IMR-90 (cell line): ENCODE measurements at regions not wholly inside any gene's neighbourhood (a gene's known extent, or its start where the extent isn't known, plus 50 kb on each side); places are given as distances from the start of the nearest gene placed in this dataset.

Experiments used
- ATAC-seq: fragments of 200-7000 bp; cut with Tn5 transposase; 2 replicates; pipeline ENCODE4 v1.9.1; 2020; ENCODE audit warnings: low read depth, mild to moderate bottlenecking, moderate library complexity
- BruUV-seq: library from RNA; stranded (reverse); fragments of 400-500 nt; replicated peaks from 2 replicates; lab custom pipeline; 2021; lab: Mats Ljungman, UMichigan
- CTCF ChIA-PET: fragments of 300-600 bp; formaldehyde crosslinking; extraction: SDS; loops from one replicate; lab custom pipeline; 2021; ENCODE audit warnings: antibody characterized with exemption; lab: Yijun Ruan, JAX
- POLR2A ChIA-PET: fragments of 300-600 bp; sonication (Branson Sonifier 250); formaldehyde crosslinking; loops from one replicate; lab custom pipeline; 2022; ENCODE audit warnings: antibody characterized with exemption; ENCODE audit not compliant: unreplicated experiment; lab: Charles Lee
- DNase-seq: peaks from one replicate; pipeline ENCODE4 v3.0.0; 2013
- H2AFZ ChIP-seq: replicated peaks from 2 replicates; pipeline ENCODE3; 2013; ENCODE audit warnings: low read length, mild to moderate bottlenecking; ENCODE audit not compliant: poor library complexity
- H2AK5ac ChIP-seq: 2 replicates; pipeline ENCODE4 v1.6.1; 2013; ENCODE audit warnings: low read depth, low read length, inconsistent platforms
- H2AK9ac ChIP-seq: replicated peaks from 2 replicates; pipeline ENCODE3; 2013; ENCODE audit warnings: mild to moderate bottlenecking, low read depth, low read length, moderate library complexity; ENCODE audit not compliant: poor library complexity
- H2BK120ac ChIP-seq: 2 replicates; pipeline ENCODE4 v1.6.1; 2013; ENCODE audit warnings: low read depth, low read length, inconsistent platforms
- H2BK15ac ChIP-seq: 3 replicates; pipeline ENCODE4 v1.6.1; 2013; ENCODE audit warnings: low read depth, low read length, inconsistent platforms
- H2BK20ac ChIP-seq: 2 replicates; pipeline ENCODE4 v1.6.1; 2013; ENCODE audit warnings: low read depth, mild to moderate bottlenecking, inconsistent platforms, low read length, moderate library complexity
- H2BK5ac ChIP-seq: 2 replicates; pipeline ENCODE4 v1.6.1; 2013; ENCODE audit warnings: mild to moderate bottlenecking, low read depth, low read length, inconsistent platforms; ENCODE audit not compliant: poor library complexity, severe bottlenecking
- H3K14ac ChIP-seq: replicated peaks from 2 replicates; pipeline ENCODE4 v1.6.1; 2013; ENCODE audit warnings: low read depth, low read length, inconsistent platforms
- H3K18ac ChIP-seq: 2 replicates; pipeline ENCODE4 v1.6.1; 2013; ENCODE audit warnings: low read depth, low read length, control low read depth
- H3K23ac ChIP-seq: 2 replicates; pipeline ENCODE4 v1.6.1; 2013; ENCODE audit warnings: low read depth, low read length, inconsistent platforms
- H3K27ac ChIP-seq: 2 replicates; pipeline ENCODE4 v1.5.1; 2013; ENCODE audit warnings: mild to moderate bottlenecking, control low read depth, low read length; ENCODE audit not compliant: insufficient read depth
- H3K27me3 ChIP-seq: 2 replicates; pipeline ENCODE4 v1.6.1; 2013; ENCODE audit warnings: low read length; ENCODE audit not compliant: control insufficient read depth, insufficient read depth
- H3K36me3 ChIP-seq: 2 replicates; pipeline ENCODE4 v1.6.1; 2013; ENCODE audit warnings: low read length, mixed read lengths; ENCODE audit not compliant: control insufficient read depth, insufficient read depth
- H3K4ac ChIP-seq: 2 replicates; pipeline ENCODE4 v1.6.1; 2013; ENCODE audit warnings: low read depth, low read length, inconsistent platforms
- H3K4me1 ChIP-seq: 2 replicates; pipeline ENCODE4 v1.6.1; 2013; ENCODE audit warnings: low read length, mixed read lengths; ENCODE audit not compliant: control insufficient read depth, insufficient read depth
- H3K4me2 ChIP-seq: 2 replicates; pipeline ENCODE4 v1.6.1; 2013; ENCODE audit warnings: low read depth, mild to moderate bottlenecking, control low read depth, low read length, moderate library complexity
- H3K4me3 ChIP-seq: 2 replicates; pipeline ENCODE4 v1.5.1; 2013; ENCODE audit warnings: low read depth, mild to moderate bottlenecking, control low read depth, low read length, moderate library complexity; ENCODE audit not compliant: insufficient read depth
- H3K56ac ChIP-seq: 2 replicates; pipeline ENCODE4 v1.6.1; 2013; ENCODE audit warnings: low read length, inconsistent platforms; ENCODE audit not compliant: insufficient read depth; ENCODE audit errors: extremely low read depth
- H3K79me1 ChIP-seq, 2 experiments: 2 replicates each; pipeline ENCODE4 v1.6.1; 2013; ENCODE audit warnings: low read length in 2 of 2, inconsistent platforms in 1 of 2, low read depth in 1 of 2
- H3K9ac ChIP-seq: 2 replicates; pipeline ENCODE4 v1.6.1; 2013; ENCODE audit warnings: low read depth, low read length, control low read depth
- H3K9me1 ChIP-seq: 2 replicates; pipeline ENCODE4 v1.6.1; 2013; ENCODE audit warnings: low read length, inconsistent platforms; ENCODE audit not compliant: insufficient read depth
- H3K9me3 ChIP-seq: 2 replicates; pipeline ENCODE4 v1.6.1; 2013; ENCODE audit warnings: low read length; ENCODE audit not compliant: control insufficient read depth, insufficient read depth
- H4K20me1 ChIP-seq: 2 replicates; pipeline ENCODE4 v1.6.1; 2013; ENCODE audit warnings: low read length, inconsistent platforms; ENCODE audit not compliant: insufficient read depth
- H4K5ac ChIP-seq: 2 replicates; pipeline ENCODE4 v1.6.1; 2013; ENCODE audit warnings: mild to moderate bottlenecking, low read depth, low read length, control low read depth
- H4K8ac ChIP-seq, 2 experiments: 2 replicates each; pipeline ENCODE4 v1.6.1; 2013; ENCODE audit warnings: low read depth in 2 of 2, low read length in 2 of 2, control low read depth in 1 of 2, inconsistent platforms in 1 of 2
- H4K91ac ChIP-seq: 2 replicates; pipeline ENCODE4 v1.6.1; 2013; ENCODE audit warnings: low read depth, low read length, inconsistent platforms; ENCODE audit not compliant: insufficient read depth
- BHLHE40 ChIP-seq: fragments of 150-350 bp; IDR thresholded peaks from 2 replicates; pipeline ENCODE4 v1.6.1; 2016; ENCODE audit warnings: mild to moderate bottlenecking, low read depth, low read length
- MAZ ChIP-seq: IDR thresholded peaks from 2 replicates; pipeline ENCODE4 v1.6.1; 2012; ENCODE audit warnings: low read depth, mild to moderate bottlenecking, low read length, improper control_type of control experiment, moderate library complexity, borderline replicate concordance
- RAD21 ChIP-seq: IDR thresholded peaks from 2 replicates; pipeline ENCODE4 v1.6.1; 2012; ENCODE audit warnings: low read length, improper control_type of control experiment
- RCOR1 ChIP-seq: IDR thresholded peaks from 2 replicates; pipeline ENCODE4 v1.6.1; 2012; ENCODE audit warnings: mild to moderate bottlenecking, low read length, improper control_type of control experiment; ENCODE audit not compliant: insufficient replicate concordance
- USF2 ChIP-seq: fragments of 150-350 bp; IDR thresholded peaks from 2 replicates; pipeline ENCODE4 v1.6.1; 2017; ENCODE audit warnings: mild to moderate bottlenecking, antibody characterized with exemption, low read length, low read depth
- WGBS, 2 experiments: methylation state at CpG; one replicate each; pipeline versions ENCODE4 v1.1.5 to v1.1.7; 2013; ENCODE audit warnings: missing lambda C conversion rate in 2 of 2; ENCODE audit not compliant: insufficient read length in 1 of 2; ENCODE audit errors: extremely low coverage in 2 of 2; 5-methylcytosine and 5-hydroxymethylcytosine counted together
- dilution Hi-C: fragments of 300-500 bp; cut with HindIII; formaldehyde crosslinking; loops from one replicate; pipeline ENCODE4 v1.14.3; 2018; ENCODE audit warnings: low sequenced_read_pairs; ENCODE audit not compliant: unreplicated experiment
- in situ Hi-C: fragments of 300-500 bp; cut with MboI; formaldehyde crosslinking; loops from 3 replicates; pipeline ENCODE4 v1.14.3; 2019; ENCODE audit warnings: low sequenced_read_pairs, inconsistent platforms, mixed read lengths
- intact Hi-C: fragments of 100-400 bp; cut with micrococcal nuclease; formaldehyde crosslinking; loops from 2 replicates; pipeline ENCODE4 v1.10.0; 2022

GRCh38 chr12:125282921-125283320 lies 217.7 kb downstream of the AACS start:
- Histone ChIP-seq H3K9me3 (peaks cover 15% of the 10 kb centered on the region), H3K4me2 (no peak overlapping the region), H3K56ac (no peak overlapping the region), H2BK20ac (no peak overlapping the region), H3K18ac (no peak overlapping the region), H2BK120ac (no peak overlapping the region), H4K20me1 (no peaks in the 10 kb centered on the region), H3K36me3 (no peaks in the 10 kb centered on the region), H3K14ac (no peak overlapping the region), H3K9me1 (no peaks in the 10 kb centered on the region), H3K9ac (no peak overlapping the region), H3K27ac (no peak overlapping the region), H2AFZ (no peak overlapping the region), H3K23ac (no peak overlapping the region), H3K79me1 (no peaks in the 10 kb centered on the region), H4K91ac (no peak overlapping the region), H3K4me1 (no peaks in the 10 kb centered on the region), H2BK5ac (no peak overlapping the region), H2BK15ac (no peak overlapping the region), H2AK9ac (no peak overlapping the region), H3K27me3 (no peaks in the 10 kb centered on the region), H2AK5ac (no peak overlapping the region), H4K8ac (no peak overlapping the region), H3K4me3 (no peak overlapping the region), H4K5ac (no peak overlapping the region), H3K4ac (no peak overlapping the region)
- ChIA-PET CTCF (no interaction called here), POLR2A (no interaction called here)
- DNase-seq (no peak), ATAC-seq (no peak)
- in situ Hi-C loops (no loop called here), intact Hi-C loops (no loop called here), dilution Hi-C loops (no loop called here)
- no peak for TF ChIP-seq BHLHE40
- TF ChIP-seq RCOR1, result no peak
- no peak for TF ChIP-seq USF2
- no peak for TF ChIP-seq MAZ
- TF ChIP-seq RAD21, result no peak
- BruUV-seq, result no TSS peak
- WGBS, 2 experiments, result 63% methylated on average over 6 of the region's 7 CpGs; no CpG with 5 or more reads in 1 of the 2 experiments
